SK-N-MC (cell line): ENCODE measurements at regions not wholly inside any gene's neighbourhood (a gene's known extent, or its start where the extent isn't known, plus 50 kb on each side); places are given as distances from the start of the nearest gene placed in this dataset.
"Not testable (repeated sequence)": the region's sequence is repeated elsewhere in the genome, so short reads cannot be mapped to it uniquely, and the experiment has no call there.

Experiments
- EZH2 ChIP-seq: fragments of 200-600 bp; sonication (generic); IDR thresholded peaks from one replicate; pipeline ENCODE4 v1.6.1; 2017; ENCODE audit warnings: antibody characterized with exemption
- FOXP2 ChIP-seq: optimal IDR thresholded peaks from 2 replicates; pipeline ENCODE3; 2011; ENCODE audit warnings: mild to moderate bottlenecking, moderate library complexity; ENCODE audit not compliant: insufficient read depth; ENCODE audit errors: extremely low read length, control extremely low read depth
- POLR2AphosphoS5 ChIP-seq: IDR thresholded peaks from 2 replicates; pipeline ENCODE4 v1.6.1; 2012; ENCODE audit warnings: mild to moderate bottlenecking, low read depth, low read length, borderline replicate concordance

DNA sequence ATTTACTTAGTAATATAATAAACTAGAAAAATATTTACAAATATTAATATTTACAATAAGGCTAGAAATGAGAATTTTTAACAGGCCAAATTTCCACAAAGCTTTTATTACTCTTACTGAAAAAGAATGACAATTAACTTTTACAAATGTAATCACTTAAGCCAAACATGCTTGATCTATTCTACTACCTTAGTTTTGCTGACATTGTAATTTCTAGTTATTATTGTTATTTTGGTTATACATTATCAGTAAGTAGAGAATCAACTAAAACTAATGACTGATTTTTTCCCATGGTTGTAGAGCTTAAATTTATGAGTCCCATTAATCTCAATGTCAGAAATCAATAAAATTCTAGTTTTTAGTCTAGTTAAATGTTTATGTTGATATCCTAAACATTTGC lies 107.8 kb upstream of the PARP8 start:
- TF ChIP-seq EZH2, POLR2AphosphoS5, FOXP2: not testable (repeated sequence)
